NCI-H1436 (cell line): ENCODE measurements at regions not wholly inside any gene's neighbourhood (a gene's known extent, or its start where the extent isn't known, plus 50 kb on each side); places are given as distances from the start of the nearest gene placed in this dataset.

ENCODE experiments used
- DNase-seq: peaks from one replicate; lab custom pipeline; 2025; lab: John Stamatoyannopoulos, UW

DNA sequence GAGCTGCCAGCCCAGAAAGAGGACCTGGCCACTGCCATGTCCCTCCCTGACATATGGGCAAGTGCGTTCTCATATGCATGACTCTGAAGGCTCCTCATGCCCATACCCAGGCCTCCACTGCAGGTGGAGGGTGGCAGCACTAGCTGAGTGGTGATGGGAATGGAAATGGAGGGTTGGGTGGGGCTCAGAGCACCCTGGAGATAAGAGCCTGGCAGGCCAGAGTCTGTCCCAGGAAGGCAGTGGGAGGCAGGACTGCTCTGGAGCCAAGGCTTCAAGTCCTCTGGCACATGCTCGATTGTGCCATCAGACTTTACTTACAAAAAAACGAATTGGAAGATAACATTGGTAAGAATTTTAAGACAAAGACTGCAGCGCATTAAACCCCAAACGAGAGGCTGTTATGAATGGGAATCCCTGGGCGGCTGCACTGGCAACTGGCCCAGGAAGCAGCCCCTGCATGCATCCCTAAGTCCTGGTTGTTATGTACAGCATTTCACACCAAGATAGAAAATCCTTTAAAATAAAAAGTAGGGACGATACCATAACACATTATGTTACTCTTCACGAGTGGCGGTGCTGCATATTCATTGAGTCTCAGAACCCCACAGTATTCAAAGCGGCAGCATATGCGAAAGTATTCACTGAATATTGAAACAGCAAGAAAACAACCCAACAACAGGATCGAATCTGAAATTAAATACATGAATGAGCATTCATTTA lies 81.7 kb upstream of the FAM98A start:
- DNase-seq = no peak

- DNase-seq = no peak
Observed at GRCh38 chr2:33678436-33678835, 79.3 kb upstream of the FAM98A start.

- DNase-seq = peak; percentile 1
Observed at GRCh38 chr2:33673937-33674336, 74.8 kb upstream of the FAM98A start.

DNA sequence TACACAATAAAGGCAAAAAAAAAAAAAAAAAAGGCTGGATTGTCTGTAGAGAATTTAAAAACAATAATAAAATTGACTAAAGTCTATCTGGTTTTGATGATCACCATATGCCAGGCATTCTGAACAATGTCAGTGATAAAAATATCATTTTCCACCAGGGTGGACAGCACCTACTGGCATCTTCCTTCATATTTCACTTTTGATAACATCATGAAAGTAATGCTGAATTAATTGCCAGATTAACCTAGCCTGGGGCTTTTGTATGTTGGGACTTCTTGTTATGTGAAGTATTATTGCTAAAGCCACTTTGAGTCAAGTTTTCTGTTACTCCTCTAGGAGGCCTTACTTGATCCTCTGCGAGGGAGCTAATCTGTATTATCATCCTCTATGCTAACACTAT lies 73.8 kb upstream of the FAM98A start:
- no peak for DNase-seq

DNA sequence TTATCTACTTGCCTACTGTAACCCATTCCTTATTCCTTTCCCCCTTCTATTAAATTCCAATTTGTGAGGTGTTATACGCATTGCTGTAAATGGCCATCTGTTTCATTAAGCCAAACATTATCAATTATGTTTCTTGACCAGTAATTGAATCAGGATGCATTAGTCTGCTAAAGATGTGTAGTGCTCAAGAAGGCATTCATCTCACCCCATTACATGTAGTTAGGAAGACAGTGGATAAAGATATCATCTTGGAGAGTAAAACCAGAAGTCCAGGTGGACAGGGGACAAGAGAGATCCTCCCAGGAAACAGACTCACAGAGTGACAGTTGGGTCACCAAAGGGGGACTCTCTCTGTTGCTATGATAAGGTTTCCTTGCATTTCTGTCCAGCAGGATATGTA lies 73.3 kb upstream of the FAM98A start:
- DNase-seq = no peak

DNA sequence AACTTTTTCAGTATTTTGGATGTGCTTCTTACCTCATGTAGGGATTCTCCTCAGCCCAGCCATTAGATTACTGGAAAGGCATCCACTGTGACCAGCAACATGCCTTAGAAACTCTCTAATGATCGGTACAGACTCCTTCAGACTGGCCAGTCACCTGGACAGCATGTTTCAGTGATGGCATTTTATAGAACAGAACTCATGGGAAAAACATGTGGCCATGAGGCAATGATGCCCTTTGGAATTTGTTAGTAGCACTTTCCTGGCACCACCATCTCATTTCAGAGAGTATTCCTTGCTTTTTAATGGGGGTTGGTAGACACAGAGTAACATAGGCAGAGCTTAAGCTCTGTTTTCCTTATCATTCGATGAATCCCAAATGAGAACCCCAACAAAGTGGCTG lies 72.1 kb upstream of the FAM98A start:
- no peak for DNase-seq

DNA sequence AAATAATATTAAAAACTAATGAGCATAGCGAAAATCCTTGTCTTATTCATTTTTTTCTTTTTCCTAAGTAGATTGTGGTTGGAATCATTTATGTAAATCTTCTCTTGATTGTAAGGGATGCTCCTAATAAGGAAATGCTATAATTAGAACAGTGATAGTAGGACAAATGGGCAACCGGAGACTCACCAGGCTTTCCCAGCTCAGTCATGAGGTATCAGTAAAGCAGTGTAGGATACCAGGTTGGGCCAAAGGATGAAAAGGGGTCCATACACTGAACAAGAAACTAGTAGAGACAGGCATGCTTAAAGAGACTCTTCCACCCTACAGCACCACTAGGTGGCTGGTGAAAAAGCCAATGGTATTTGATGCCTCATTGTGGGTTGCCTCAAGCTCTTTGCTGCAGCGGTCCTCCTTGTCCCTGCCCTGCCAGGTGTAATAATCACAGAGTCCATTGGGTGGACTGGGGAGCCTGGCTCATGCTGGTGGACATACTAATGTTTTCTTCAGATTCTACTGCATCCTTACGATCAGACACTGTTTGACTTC lies 71.4 kb upstream of the FAM98A start:
- no peak for DNase-seq

DNA sequence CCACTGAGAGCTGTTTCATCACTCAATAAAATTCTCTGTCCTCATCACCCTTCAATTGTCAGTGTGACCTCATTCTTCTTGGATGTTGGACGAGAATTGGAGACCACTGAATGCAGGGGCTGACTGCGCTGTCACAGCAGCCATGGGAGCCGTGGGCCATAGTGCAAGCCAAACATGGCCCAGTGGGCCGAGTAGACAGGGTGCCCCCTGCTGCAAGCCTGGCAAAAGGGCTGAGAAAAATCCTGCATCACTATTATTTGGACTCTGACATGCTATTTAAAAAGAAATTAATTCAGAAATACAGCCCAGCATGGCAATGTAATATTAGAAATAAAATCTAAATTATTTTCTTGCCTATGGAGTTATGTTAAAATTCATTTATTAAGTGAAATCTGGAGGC lies 67.8 kb upstream of the FAM98A start:
- no peak for DNase-seq

- no peak for DNase-seq
Observed at GRCh38 chr2:33665039-33665438, 65.9 kb upstream of the FAM98A start.

DNA sequence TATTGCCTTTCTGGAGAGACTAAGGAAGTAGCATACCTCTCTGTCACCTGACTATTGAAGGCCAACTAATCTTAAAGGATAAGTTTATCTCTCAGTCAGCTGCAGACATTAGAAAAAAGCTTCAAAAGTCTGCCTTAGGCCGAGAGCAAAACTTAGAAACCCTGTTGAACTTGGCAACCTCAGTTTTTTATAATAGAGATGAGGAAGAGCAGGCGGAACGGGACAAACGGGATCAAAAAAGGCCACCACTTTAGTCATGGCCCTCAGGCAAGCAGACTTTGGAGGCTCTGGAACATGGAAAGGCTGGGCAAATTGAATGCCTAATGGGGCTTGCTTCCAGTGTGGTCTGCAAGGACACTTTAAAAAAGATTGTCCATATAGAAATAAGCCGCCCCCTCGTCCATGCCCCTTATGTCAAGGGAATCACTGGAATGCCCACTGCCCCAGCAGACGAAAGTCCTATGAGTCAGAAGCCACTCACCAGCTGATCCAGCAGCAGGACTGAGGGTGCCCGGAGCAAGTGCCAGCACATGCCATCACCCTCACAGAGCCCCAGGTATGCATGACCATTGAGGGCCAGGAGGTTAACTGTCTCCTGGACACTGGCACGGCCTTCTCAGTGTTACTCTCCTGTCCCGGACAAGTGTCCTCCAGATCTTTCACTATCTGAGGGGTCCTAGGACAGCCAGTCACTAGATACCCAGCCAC lies 61.5 kb upstream of the FAM98A start:
- DNase-seq = no peak

DNA sequence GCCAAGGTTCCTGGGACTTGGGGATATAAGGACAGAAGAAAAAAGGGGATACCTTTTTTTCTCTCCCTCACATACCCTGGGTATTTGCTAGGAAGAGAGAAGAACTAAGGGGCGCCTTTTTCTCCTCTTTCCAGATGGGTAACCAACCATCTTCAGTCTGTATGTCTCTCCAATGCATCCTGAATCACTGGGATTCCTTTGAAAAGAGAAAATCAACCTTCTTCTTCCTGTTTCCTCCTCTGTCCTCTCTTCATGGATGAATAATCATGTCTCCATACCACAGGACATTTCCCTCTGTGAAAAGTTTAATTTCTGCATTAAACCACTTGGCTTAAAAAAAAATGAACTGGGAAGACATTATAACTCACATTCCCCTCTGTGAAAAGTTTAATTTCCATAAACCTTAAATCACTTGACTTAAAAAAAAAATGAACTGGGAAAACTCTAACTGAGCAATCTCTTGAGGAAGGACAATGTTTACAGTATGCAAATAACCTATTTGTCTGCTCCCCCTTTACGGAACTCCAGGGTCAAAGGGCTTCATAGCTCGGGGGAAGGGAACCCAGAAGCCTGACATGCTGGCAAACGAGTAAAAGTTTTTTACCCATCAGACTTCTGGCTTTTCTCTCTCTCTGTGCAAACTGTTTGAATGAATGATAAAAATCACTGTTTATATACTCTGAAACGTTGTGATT lies 56.7 kb upstream of the FAM98A start:
- no peak for DNase-seq

GRCh38 chr2:33652830-33653229 lies 53.7 kb upstream of the FAM98A start:
- no peak for DNase-seq

GRCh38 chr2:33650171-33650570 lies 51.1 kb upstream of the FAM98A start:
- DNase-seq = no peak
